ENCODE measurements at regions not wholly inside any gene's neighbourhood (a gene's known extent, or its start where the extent isn't known, plus 50 kb on each side); places are given as distances from the start of the nearest gene placed in this dataset.

DNA sequence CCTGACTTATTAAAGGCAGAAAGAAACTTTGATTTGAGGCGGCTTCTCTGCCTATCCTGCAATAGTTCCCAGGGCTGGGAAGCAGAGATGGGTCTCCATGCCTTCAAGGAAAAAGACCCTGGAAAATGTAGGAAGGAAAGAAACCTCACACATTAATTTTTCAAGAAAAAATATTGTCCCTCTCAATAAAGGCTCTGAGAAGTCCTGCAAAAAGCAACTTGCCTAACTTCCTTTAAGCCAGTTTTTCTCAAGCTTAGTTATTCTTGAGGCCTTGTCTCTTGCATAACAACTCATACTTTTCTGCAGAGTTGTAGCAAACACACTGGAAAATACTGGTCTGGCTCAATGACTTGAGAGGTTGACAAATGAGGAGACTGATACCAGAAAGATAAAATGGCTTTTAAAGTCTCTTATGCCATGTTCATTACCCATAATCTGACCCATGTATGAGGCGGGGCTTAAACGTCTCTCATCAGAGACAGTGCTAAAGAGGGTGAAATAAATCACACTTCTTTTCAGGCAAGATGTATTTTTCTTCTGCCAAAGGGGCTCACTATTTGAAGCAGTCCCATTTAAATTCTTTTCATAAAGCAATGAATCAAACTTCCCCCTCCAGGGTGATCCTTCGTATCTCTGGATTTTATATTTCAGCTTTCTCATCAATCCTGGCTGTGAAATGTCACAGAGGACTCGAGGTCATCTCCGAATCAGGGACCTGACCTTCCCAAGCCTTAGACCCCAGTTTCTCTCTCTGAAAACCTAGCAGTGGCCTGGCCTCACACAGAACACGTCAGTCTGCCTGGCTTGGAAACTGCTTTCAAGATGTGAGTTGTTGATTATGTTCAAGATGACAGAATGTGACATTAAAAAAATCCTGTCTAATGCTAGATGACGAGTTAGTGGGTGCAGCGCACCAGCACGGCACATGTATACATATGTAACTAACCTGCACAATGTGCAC, 82.3 kb upstream of the KCNG1 start:
- dilution Hi-C loops (cut with HindIII; ENCODE audit: low sequenced_read_pairs, unreplicated experiment): no loop called here

More for the DNA sequence above, 82.3 kb upstream of the KCNG1 start:
- Histone ChIP-seq H2AK5ac (ENCODE audit: low read depth, low read length) (no peak overlapping the region), H3K4me2 (ENCODE audit: low read depth, low read length) (no peak overlapping the region), H4K91ac (ENCODE audit: insufficient read depth, low read depth, low read length) (no peak overlapping the region), H4K20me1 (ENCODE audit: insufficient read depth, low read length) (no peaks in the 10 kb centered on the region), H3K18ac (ENCODE audit: low read depth, low read length) (no peak overlapping the region), H4K8ac (ENCODE audit: low read depth in 2 of 2, low read length in 2 of 2) (no peak overlapping the region), H3K23ac (ENCODE audit: low read depth, low read length) (no peak overlapping the region), H4K5ac (ENCODE audit: low read depth, low read length) (no peak overlapping the region), H3K79me1 (ENCODE audit: low read depth in 1 of 2, low read length in 2 of 2) (no peaks in the 10 kb centered on the region), H2BK15ac (ENCODE audit: low read depth, low read length) (no peak overlapping the region), H3K36me3 (ENCODE audit: control insufficient read depth, insufficient read depth, low read length) (no peaks in the 10 kb centered on the region), H3K27me3 (ENCODE audit: control insufficient read depth, insufficient read depth, low read length) (peaks cover 53% of the 10 kb centered on the region), H3K14ac (replicated peaks; ENCODE audit: low read depth, low read length) (no peak overlapping the region), H3K27ac (ENCODE audit: insufficient read depth, low read length) (no peak overlapping the region), H2AFZ (replicated peaks; ENCODE audit: low read length, poor library complexity) (no peak overlapping the region), H3K4ac (ENCODE audit: low read depth, low read length) (no peak overlapping the region), H2AK9ac (replicated peaks; ENCODE audit: low read depth, low read length, poor library complexity) (no peak overlapping the region), H3K56ac (ENCODE audit: extremely low read depth, insufficient read depth, low read length) (no peak overlapping the region), H3K4me1 (ENCODE audit: control insufficient read depth, insufficient read depth, low read length) (no peaks in the 10 kb centered on the region), H2BK120ac (ENCODE audit: low read depth, low read length) (no peak overlapping the region), H3K9me3 (ENCODE audit: control insufficient read depth, insufficient read depth, low read length) (peaks cover 4% of the 10 kb centered on the region; the same call in 1 of the 2 replicates), H3K4me3 (ENCODE audit: insufficient read depth, low read depth, low read length) (no peak overlapping the region), H3K9me1 (ENCODE audit: insufficient read depth, low read length) (no peaks in the 10 kb centered on the region), H3K9ac (ENCODE audit: low read depth, low read length) (no peak overlapping the region), H2BK5ac (ENCODE audit: low read depth, low read length, poor library complexity, severe bottlenecking) (no peak overlapping the region), H2BK20ac (ENCODE audit: low read depth, low read length) (no peak overlapping the region)
- ATAC-seq (ENCODE audit: low read depth): no peak
- DNase-seq: no peak
- POLR2A ChIA-PET (ENCODE audit: unreplicated experiment): no interaction called here
- CTCF ChIA-PET: interaction anchor here (0.8 kb wide), 1 partner anchor 90 kb away, joined by 3 read pairs; no protein-coding TSS in a partner anchor
- in situ Hi-C loops (cut with MboI; ENCODE audit: low sequenced_read_pairs) (no loop called here), intact Hi-C loops (cut with micrococcal nuclease) (no loop called here)
- TF ChIP-seq MXI1 (IDR thresholded peaks at IDR 0.05; ENCODE audit: borderline replicate concordance, low read depth, low read length) (no peak), MAFK (IDR thresholded peaks at IDR 0.05; ENCODE audit: low read depth, low read length) (no peak), POLR2A (IDR thresholded peaks at IDR 0.05; ENCODE audit: low read depth, low read length) (no peak), BHLHE40 (IDR thresholded peaks at IDR 0.05; ENCODE audit: low read depth, low read length) (no peak), NFE2L2 (IDR thresholded peaks at IDR 0.05; ENCODE audit: low read depth, low read length) (no peak), MAZ (IDR thresholded peaks at IDR 0.05; ENCODE audit: borderline replicate concordance, low read depth, low read length) (no peak), RFX5 (IDR thresholded peaks at IDR 0.05; ENCODE audit: low read depth, low read length) (no peak)
- TF ChIP-seq, protein P1, sequence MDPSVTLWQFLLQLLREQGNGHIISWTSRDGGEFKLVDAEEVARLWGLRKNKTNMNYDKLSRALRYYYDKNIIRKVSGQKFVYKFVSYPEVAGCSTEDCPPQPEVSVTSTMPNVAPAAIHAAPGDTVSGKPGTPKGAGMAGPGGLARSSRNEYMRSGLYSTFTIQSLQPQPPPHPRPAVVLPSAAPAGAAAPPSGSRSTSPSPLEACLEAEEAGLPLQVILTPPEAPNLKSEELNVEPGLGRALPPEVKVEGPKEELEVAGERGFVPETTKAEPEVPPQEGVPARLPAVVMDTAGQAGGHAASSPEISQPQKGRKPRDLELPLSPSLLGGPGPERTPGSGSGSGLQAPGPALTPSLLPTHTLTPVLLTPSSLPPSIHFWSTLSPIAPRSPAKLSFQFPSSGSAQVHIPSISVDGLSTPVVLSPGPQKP (IDR thresholded peaks at IDR 0.05; ENCODE audit: borderline replicate concordance, low read depth, low read length): no peak
- TF ChIP-seq, protein P2, sequence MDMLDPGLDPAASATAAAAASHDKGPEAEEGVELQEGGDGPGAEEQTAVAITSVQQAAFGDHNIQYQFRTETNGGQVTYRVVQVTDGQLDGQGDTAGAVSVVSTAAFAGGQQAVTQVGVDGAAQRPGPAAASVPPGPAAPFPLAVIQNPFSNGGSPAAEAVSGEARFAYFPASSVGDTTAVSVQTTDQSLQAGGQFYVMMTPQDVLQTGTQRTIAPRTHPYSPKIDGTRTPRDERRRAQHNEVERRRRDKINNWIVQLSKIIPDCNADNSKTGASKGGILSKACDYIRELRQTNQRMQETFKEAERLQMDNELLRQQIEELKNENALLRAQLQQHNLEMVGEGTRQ (IDR thresholded peaks at IDR 0.05; ENCODE audit: low read depth, low read length): no peak
- TF ChIP-seq, protein P3, sequence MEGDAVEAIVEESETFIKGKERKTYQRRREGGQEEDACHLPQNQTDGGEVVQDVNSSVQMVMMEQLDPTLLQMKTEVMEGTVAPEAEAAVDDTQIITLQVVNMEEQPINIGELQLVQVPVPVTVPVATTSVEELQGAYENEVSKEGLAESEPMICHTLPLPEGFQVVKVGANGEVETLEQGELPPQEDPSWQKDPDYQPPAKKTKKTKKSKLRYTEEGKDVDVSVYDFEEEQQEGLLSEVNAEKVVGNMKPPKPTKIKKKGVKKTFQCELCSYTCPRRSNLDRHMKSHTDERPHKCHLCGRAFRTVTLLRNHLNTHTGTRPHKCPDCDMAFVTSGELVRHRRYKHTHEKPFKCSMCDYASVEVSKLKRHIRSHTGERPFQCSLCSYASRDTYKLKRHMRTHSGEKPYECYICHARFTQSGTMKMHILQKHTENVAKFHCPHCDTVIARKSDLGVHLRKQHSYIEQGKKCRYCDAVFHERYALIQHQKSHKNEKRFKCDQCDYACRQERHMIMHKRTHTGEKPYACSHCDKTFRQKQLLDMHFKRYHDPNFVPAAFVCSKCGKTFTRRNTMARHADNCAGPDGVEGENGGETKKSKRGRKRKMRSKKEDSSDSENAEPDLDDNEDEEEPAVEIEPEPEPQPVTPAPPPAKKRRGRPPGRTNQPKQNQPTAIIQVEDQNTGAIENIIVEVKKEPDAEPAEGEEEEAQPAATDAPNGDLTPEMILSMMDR (conservative IDR thresholded peaks at IDR 0.05; ENCODE audit: low read depth, low read length): no peak
- no TSS peak for BruUV-seq (replicated peaks)
- WGBS, 2 experiments (ENCODE audit: extremely low coverage in 2 of 2, insufficient read length in 1 of 2): 34% methylated on average over 2 of the region's 10 CpGs; no CpG with 5 or more reads in 1 of the 2 experiments

All from IMR-90 (cell line).